ENCODE measurements at regions not wholly inside any gene's neighbourhood (a gene's known extent, or its start where the extent isn't known, plus 50 kb on each side); places are given as distances from the start of the nearest gene placed in this dataset.
"Not testable (repeated sequence)": the region's sequence is repeated elsewhere in the genome, so short reads cannot be mapped to it uniquely, and the experiment has no call there.

DNA sequence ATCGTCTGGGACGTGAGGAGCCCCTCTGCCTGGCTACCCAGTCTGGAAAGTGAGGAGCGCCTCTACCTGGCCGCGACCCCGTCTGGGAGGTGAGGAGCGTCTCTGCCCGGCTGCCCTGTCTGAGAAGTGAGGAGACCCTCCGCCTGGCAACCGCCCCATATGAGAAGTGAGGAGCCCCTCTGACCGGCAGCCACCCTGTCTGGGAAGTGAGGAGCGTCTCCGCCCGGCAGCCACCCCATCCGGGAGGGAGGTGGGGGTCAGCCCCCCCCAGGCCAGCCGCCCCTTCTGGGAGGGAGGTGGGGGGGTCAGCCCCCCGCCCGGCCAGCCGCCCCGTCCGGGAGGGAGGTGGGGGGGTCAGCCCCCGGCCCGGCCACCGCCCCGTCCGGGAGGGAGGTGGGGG is 107.1 kb upstream of the ARID1B start:
- TF ChIP-seq POLR2A, EP300, POLR2AphosphoS5 (IDR thresholded peaks at IDR 0.05): not testable (repeated sequence)
- TF ChIP-seq, protein P1, sequence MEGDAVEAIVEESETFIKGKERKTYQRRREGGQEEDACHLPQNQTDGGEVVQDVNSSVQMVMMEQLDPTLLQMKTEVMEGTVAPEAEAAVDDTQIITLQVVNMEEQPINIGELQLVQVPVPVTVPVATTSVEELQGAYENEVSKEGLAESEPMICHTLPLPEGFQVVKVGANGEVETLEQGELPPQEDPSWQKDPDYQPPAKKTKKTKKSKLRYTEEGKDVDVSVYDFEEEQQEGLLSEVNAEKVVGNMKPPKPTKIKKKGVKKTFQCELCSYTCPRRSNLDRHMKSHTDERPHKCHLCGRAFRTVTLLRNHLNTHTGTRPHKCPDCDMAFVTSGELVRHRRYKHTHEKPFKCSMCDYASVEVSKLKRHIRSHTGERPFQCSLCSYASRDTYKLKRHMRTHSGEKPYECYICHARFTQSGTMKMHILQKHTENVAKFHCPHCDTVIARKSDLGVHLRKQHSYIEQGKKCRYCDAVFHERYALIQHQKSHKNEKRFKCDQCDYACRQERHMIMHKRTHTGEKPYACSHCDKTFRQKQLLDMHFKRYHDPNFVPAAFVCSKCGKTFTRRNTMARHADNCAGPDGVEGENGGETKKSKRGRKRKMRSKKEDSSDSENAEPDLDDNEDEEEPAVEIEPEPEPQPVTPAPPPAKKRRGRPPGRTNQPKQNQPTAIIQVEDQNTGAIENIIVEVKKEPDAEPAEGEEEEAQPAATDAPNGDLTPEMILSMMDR (IDR thresholded peaks at IDR 0.05): not testable (repeated sequence)

Measured in stomach (tissue), 4 donors.